HS-5 (cell line): ENCODE measurements at regions not wholly inside any gene's neighbourhood (a gene's known extent, or its start where the extent isn't known, plus 50 kb on each side); places are given as distances from the start of the nearest gene placed in this dataset.

Experiments
- DNase-seq: peaks from one replicate; pipeline ENCODE4 v3.0.0-alpha.2; 2012; ENCODE audit warnings: low read depth

DNA sequence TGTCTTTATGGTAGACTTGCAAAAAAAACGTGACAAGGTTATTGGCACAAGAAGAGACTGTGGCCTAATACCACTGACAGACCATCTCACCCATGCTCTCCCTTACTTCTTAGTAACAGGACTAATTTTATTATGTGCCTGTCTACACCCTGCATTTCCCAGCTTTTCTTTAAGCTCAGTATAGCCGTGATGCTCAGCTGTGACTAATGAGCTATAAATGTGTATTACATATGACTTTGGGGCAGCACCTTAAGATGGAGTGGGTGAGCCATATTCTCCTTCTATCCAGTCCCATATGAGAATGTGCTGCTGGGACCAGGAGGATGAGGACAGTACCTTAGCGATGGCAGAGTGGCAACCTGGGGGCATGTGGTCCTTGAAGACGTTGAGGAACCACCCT lies 293.5 kb downstream of the RNF144A start:
- no peak for DNase-seq

DNA sequence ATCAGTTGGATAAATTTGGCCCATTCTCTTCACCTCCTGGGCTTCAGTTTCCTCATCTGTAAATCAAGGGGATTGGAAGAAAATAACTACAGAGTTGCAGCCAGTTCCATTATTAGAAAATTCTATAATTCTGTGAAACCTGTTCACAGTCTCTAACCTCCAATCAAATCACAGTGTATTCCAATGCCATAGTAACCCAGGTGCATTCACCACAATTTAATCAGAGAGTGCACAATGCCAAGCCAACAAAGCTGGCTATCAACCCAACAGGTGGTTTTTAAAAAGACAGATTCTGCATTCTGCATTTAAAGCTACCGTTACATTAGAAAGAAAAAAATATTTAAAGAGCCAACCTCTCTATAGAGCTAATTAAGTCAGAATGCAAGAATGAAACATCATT lies 308.6 kb downstream of the RNF144A start:
- no peak for DNase-seq

DNA sequence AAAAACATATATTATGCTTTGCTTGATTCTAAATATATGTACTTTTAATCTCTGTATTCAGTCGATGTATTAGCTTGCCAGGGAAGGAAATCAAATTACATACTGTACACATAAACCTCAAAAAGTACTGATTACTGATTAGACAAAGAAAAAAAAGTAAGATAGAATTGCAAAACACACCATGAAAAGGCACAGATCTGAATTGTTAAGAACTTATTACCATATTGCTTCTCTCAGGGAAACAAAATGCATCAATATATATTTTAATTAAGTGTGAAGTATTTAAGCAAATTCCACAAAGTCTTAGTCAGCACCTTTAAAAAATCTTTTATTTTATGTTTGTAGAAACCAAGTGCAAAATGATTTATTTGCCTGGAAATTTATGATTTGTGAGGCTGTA lies 309.3 kb downstream of the RNF144A start:
- no peak for DNase-seq

DNA sequence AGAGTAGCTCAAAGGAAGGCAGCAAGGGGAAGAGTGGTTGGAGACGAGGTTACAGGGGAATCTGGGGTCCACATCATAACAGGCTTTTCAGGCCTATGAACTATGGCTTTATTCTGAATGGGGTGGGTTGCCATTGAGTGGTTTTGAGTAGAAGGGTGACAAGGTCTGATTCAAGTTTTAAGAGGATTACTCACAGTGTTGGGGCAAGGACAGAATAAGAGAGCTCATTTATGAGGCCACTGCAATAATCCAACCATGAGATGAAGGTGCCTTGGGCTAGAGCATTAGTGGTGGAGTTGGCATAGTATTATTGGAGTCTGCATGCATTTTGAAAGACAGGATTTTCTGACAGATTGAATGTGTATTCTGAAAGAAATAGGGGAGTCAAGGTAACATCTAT lies 315.9 kb downstream of the RNF144A start:
- no peak for DNase-seq

DNA sequence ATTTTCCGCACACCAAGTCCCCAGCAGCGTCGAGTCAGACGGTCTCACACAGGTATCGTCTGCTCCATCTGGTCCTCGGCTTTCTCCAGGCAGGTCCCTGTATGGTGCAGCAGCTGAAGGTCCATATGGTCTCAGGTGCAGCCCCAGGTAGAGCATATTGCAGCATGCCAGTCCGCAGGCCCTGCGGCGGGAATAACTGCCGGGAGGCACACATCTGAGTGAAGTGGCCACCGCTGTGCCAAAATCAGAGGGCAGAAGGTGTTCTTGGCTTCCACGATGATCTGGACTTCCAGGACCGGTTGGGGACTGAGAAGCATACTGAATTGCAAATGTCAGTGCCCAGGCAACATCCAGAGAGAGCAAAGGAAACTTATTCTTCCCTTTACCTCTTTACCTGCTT lies 320.3 kb downstream of the RNF144A start:
- DNase-seq = no peak

DNA sequence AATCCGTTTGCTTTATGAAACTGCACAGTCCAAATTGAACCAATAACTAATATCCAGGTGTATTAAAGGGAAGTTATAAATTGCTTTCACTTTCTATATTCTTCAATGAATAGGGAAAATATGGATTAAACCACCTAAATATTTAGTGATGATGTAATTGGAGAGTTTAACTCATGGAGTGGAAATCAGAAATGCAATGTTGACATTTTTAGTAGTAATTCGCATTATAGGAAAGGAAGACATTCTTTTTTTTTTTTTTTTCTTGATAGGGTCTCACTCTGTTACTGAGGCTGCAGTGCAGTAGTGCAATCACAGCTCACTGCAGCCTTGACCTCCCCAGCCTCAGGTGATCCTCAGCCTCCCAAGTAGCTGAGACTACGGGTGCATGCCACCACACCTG lies 321.9 kb downstream of the RNF144A start:
- DNase-seq = no peak

DNA sequence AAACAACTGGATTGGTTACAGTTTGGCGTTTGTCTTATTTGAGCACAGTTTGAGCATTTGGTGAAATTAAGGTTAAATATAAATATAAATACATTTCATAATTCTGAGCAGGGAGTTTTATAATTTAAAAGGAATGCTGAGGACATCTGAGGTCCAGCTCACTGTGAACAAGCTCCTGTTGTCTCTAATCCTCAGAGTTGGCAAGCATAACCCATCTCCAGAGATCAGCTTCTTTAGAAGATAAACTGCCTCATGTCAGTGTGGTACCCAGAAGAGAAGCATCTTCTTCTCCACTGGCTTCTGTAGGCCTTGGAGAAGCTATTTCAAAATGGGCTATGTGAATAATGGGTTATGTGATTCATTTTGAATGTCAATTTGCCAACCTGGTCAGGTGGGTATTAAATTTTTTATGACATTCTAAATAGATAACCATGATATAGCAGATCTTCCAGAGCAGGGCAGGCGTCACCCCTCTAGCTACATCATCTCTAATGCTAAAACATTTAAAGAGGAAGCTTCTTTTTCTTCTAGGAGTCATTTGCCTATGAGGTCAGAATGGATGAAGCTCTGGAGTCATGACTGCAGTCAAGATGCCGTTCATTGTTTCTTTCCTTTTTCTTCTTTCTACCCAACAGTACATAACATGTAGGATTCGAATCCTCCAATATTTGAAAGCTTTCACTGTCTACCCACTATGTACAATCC lies 324.0 kb downstream of the RNF144A start:
- DNase-seq = no peak

DNA sequence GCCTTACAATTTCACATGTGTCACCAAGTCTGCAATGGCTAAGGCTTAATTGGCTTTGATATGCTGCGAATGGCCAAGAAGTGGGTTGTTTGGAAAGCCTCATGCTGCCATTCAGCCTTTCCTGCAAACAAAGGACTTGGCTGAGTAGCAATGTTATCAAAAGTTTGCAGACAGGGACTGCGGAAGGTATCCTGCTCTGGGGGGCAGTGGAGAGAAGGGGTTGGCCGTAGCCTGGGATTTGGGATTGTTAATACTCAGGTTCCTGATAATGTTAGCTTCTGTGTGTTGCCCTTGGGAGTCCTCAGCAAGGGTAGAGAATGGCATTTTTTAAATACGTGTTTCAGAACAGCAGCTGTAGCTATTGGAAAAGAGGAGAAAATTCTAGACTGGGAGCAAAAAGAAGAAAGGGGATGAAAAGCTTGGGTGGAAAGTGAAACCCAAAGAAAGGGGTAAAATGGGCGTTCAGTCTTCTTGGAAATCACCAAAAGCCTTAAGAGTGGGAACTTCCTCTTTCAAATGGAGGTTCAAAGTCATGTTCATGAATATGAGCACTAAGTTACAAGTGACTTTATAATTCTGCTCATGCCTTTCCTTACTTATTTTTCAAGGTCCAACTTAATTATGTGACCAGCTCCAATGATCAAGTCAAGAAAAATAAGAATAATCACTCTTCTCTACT lies 325.1 kb downstream of the RNF144A start:
- DNase-seq = no peak

DNA sequence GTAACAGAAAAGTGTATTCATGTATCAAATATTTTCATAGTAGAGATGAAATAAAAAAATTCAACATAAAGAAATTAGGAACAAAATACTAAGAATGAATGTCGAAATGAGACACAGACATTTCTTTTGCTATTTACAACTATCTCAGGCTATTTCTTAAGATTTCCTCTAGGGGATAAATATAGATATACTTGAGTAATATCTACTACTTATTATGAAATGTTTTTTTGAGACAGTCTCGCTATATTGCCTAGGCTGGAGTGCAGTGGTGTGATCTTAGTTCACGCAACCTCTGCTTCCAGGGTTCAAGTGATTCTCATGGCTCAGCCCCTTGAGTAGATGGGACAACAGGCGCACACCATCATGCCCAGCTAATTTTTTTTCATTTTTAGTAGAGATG lies 326.1 kb downstream of the RNF144A start:
- no peak for DNase-seq

DNA sequence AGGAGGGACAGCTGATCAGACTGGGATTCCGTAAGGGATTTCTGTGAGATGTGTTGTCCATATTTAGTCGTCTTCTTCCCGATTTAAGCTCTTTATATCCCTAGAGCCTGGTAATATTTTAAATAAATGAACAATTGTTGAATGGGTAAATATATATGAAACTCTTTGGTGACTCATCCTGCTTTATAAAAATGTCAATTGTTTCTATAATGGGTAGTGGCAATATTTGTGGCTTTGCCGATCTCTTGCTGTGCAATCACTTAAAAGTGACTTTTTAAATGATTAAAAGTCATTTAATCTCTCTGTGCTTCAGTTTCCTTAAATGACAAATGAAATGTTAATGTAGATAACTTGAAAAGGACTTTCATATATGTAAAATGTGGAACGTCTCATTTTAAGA lies 339.2 kb downstream of the RNF144A start:
- no peak for DNase-seq

DNA sequence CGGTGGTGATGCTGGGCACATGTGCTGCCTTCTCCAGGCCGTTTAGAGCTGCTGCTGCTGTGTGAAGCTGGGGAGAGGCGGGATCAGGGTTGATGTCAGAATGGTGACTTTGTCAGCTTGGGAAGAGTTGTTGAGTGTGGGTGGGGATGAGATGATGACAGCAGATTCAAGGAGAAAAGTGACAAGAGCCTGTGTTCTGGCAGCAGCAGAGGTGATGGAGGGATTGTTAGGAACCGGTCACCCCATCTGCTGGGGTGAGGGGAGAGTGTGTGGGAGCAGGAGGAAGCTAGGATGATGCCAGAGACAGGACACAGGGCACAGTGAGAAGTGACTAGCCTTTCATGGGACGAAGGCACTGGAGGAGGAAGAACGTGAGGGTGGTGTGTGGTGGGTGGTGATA lies 345.5 kb downstream of the RNF144A start:
- DNase-seq = no peak

DNA sequence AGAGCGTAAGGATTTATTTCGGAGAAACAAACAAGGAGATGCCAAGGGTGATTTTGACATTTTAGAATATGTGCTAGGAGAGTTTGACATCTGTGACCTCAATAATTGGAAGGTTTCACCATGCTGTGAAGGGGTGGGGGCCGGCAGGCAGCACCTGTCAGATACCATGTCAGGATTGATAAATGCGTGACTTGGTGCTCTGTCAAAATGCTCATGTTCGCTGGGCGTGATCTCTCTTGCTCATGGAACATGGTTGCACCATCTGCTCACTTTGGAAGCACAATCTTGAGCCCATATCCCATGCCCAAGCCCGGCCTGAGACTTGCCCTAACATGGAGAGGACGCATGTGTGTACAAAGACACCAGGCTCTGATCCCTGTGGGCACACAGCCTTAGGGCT lies 347.6 kb downstream of the RNF144A start:
- no peak for DNase-seq

DNA sequence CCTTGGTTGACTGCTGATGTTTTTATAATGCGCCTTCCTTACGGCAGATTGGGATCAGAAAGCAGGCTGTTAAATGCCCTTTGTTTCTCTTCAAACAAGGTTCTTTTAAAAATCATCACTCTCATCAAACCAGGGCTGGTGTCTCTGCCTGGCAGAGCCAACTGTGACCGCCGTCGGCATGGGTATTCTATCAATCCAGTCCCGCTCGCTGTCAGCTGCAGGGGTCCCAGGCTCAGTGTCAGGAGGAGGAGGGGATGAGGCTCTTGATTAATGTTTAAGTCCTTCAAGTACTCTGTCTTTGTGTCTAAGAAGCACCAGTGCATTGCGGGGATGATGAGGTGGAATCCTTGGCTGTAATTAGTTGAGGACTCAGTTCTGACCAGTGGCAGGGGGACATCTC lies 348.1 kb downstream of the RNF144A start:
- DNase-seq = no peak

DNA sequence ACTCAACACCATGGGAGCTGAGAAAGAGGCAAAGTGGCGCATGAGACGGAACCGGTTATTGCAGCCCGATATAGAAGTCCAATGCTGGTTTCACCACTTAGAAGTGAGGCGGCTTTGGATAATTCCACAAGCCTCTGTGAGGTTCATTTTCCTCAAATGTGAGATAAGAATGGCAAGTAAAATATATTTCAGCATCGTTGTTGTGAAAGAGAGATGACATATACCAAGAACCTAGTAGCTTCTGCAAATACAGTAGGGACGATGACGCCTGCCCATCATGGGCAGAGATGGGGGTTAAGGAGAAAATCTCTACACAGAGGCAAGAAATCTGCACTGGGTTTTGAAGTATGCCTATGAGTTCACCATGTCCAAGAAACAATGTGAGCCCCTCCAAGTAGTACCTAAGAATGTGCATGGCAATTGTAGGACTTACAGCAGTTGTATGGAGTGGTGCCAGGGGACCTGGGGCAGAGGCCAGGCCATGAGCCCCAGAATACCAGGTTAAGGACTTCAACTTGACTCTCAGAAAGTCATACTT lies 352.0 kb downstream of the RNF144A start:
- DNase-seq = no peak

DNA sequence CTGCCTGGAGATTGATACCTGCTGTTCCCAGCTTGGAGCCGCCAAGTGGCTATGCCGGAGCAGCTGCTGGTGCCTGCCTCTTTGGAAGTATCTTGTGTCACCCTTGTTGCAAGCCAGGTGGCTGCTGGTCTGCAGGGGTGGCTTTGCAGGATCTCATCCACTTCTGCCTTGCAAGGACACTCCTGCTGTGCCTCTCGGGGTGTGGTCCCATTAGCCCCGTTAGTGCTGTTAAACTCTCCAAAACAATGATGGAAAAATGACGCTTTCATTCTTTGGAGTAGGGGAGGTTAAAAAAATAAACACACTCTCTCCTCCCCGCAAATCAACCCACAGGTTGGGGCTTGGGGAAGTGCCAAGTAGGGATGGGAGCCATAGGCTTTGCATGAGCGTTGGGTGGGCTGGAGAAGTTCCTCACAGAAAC lies 352.8 kb downstream of the RNF144A start:
- DNase-seq = no peak

DNA sequence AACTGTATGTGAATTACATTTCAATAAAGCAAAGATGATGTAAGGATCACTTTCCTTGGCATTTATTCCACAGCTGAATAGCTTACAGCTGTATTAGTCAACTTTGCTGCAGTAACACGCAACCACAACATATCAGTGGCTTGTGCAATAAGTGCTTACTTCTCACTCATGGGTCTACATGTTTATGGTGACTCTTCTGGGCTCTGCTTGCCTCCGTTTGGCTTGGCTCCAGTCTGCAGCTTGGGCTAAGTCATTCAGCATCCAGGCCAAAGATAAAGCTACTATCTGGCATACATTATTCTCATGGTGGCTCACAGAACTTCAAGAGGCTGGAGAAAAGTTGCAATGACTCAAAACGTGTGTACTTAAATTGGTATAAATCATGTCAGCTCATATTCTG lies 355.0 kb downstream of the RNF144A start:
- DNase-seq = no peak

DNA sequence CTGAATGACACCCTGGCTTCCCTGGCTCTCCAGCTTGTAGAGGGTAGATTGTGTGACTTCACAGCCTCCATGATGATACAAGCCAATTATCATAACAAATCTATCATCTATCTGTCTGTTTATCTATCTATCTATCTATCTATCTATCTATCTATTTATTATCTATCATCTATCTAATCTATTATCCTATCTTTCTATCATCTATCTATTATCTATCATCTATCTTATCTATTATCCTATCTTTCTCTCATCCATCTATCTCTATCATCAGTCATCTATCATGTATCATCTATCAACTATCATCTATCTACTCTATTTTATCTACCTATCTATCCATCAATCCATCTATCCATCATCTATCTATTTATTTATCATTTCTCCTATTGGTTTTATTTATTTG lies 361.8 kb downstream of the RNF144A start:
- DNase-seq = no peak

DNA sequence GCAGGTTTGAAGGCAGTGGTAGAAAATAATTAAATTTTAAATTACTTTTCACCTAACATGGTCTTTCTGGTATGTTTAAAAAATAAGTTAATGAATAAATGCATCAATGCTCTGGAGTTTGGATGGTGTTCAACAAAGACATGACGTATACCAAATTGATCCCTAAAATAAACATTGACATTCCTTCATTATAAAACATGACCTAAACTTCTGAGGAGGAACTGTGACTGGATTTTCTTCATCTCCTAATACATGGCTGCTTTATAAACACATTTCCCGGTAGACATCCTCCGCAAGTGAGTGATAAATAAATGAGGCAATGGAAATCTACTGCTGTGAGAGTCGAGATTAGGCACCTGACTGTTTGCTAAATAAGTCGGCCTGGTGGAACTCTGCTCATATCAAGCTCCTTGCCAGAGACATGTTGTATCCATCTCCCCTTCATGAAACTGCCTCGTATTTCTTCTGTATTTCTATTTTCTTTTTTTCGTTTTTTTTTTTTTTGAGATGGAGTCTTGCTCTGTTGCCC lies 362.3 kb downstream of the RNF144A start:
- no peak for DNase-seq

DNA sequence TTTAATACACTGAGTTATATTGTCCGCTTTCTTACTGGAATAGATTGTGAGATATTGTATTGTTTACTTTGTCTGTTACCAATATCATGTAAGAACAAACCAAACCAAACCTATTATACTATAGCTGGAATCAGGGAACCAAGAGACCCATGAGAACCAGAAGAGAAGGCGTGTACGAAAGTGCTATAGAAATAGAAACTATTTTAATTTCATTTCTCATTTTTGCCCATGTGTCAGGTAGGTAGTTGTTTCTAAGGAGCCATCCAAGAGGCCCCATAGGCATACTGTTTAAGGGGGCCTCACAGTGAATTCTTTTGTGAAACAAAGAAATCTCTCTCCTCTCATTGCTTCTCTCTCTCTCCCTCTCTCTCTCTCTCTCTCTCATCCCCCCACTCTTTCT lies 363.6 kb downstream of the RNF144A start:
- DNase-seq = no peak

DNA sequence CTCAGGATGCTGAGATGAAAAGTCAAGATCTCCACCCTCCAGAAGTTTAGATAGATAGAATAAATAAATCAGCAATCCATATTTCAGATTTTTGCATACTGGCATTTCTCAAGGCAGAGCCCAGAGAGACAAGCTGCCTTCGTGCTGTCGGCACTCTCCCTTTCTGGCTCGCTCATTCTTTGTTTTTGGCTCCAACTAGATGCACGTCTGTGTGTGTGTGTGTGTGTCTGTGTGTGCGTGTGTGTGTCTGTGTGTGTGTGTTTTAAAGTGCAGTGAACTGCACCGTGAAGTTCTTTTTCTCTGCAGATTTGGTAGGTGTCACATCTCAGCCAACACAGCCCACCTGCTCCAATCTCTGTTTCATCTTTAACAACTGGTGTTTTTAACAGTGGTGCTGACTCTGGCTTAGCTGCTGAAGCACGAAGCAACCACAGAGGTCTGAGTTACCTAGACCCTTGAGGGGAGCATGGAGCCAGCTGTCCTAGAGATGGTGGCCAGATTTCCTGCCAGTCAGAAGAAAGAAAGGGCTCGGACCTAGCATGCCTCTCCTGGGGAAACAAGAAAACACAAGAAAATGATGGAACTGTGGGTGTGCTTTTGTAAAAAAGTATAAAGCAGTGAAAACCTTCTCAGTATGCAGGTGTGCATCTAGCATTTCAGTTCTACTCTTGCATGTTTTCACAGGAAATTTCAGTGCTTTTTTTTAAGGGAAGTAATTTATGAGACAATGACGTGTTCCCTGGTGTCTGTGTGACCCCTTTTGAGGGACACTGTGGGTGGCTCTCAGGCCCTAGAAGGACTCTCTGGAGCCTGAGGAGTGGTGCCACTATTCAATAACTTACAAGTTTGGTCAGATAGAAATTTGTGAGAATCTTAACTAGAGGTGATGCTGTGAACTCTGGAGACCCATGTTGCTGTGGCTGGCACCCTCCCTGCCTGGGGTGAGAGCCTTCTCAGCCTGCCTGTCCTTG lies 364.3 kb downstream of the RNF144A start:
- DNase-seq = no peak

DNA sequence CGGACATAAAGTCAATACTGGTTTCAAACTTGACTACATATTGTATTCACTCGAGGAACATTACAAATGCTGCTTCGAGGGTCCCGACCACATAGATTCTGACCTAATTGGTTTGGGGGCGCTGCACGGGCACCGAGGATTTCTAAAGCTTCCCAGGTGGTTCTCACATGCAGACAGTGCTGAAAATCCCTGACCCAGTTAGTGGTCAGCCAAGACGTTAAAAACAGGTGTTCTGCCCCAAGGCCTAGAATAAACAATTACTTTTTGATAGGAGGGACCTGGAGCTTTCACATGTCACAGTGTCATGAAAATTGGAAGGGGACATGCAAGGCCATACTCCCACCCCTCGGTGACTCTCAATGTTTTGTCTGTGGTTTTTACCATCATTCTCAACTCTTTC lies 368.9 kb downstream of the RNF144A start:
- no peak for DNase-seq

DNA sequence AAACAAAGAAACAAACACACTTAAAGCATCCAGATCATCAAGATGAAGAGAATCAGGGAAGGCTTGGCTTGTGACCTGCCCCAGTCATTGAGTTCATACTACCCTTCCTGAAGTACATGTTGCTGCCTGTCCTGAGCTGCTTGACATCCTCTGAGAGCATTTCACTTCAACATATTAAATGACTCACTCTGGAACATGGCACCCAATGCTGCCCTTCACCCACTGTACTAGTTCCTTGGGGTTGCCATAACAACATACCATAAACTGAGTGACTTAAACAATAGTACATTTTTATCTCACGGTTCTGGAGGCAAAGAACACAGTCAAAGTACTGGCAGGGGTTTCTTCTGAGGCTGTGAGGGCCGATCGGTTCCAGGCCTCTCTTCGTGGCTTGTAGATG lies 371.3 kb downstream of the RNF144A start:
- no peak for DNase-seq
